ENCODE measurements at regions not wholly inside any gene's neighbourhood (a gene's known extent, or its start where the extent isn't known, plus 50 kb on each side); places are given as distances from the start of the nearest gene placed in this dataset.

DNA sequence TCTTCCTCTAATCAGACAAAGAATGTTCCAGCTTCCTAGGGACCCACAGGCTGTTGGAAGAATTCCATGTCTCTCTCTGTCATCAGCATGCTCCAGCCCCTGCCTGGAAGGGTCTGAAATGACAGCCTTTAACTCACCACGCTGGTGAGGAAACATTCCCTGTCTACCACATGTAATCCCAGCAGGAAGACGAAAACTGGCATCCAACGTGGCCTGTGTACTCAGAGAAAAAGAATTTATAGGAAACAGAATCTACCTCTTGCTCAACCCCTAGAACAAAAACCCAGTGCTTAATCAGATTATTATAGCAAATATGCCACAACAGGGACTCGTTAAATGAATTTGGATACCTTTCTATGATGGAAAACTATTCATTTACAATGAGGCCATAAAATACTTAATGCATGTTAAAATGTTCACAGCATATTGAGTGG is 147.3 kb upstream of the FOXF1 start:
- intact Hi-C loops (cut with DNase I, micrococcal nuclease) = no loop called here
- Mint-ChIP-seq H3K27me3 (peaks cover 19% of the 10 kb centered on the region), H3K36me3 (ENCODE audit: low read depth) (no peaks in the 10 kb centered on the region), H3K4me1 (no peaks in the 10 kb centered on the region), H3K9me3 (ENCODE audit: low read depth) (no peaks in the 10 kb centered on the region), H3K4me3 (no peak overlapping the region), H3K27ac (no peak overlapping the region)
- ChIA-PET POLR2A (no interaction called here), CTCF (no interaction called here)
- no peak for DNase-seq
- ATAC-seq = no peak

DNA sequence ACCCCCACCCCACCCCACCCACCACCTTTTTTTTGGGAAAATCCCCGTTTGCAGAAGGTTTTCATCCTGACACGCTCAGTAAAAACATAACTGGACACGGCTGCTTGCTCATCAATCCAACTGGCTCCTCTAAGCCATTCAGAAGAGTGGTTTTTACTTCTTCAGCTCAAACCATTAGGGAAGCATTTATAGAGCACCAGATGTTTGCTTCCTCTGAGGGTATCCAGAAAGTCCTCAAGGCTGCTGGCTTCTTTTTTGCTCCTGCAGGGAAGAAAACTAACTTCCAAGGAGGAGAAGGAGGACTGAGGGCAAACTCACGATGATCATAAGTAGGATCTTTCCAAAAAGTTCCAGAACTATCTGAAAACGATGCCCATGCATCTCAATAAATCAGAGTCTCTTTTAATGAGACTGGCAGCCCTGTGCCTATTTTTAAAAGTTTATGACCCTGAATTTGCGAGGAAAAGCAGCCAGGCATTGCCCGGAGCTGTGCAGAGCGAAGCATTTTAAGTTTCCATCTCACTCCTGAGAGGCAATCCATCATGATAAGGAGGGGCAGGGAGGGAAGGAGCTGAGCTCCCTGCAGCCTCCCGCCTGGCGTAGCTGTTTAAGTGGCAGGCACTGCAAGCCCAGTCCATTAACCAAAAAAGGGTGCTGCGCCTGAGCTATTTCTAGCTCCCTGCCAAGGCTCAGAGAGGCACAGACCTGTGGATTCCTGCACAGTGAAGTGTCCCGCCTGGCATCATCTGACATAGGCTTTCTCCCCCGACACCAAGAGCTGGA is 146.3 kb upstream of the FOXF1 start:
- H3K9me3 Mint-ChIP-seq (ENCODE audit: low read depth) = no peaks in the 10 kb centered on the region
- CTCF ChIA-PET = no interaction called here
- H3K27me3 Mint-ChIP-seq = peaks cover 21% of the 10 kb centered on the region
- H3K36me3 Mint-ChIP-seq (ENCODE audit: low read depth) = no peaks in the 10 kb centered on the region
- intact Hi-C loops (cut with DNase I, micrococcal nuclease) = no loop called here
- H3K27ac Mint-ChIP-seq = no peak overlapping the region
- DNase-seq (no peak), ATAC-seq (no peak)
- H3K4me1 Mint-ChIP-seq = no peaks in the 10 kb centered on the region
- POLR2A ChIA-PET = no interaction called here
- H3K4me3 Mint-ChIP-seq = no peak overlapping the region

DNA sequence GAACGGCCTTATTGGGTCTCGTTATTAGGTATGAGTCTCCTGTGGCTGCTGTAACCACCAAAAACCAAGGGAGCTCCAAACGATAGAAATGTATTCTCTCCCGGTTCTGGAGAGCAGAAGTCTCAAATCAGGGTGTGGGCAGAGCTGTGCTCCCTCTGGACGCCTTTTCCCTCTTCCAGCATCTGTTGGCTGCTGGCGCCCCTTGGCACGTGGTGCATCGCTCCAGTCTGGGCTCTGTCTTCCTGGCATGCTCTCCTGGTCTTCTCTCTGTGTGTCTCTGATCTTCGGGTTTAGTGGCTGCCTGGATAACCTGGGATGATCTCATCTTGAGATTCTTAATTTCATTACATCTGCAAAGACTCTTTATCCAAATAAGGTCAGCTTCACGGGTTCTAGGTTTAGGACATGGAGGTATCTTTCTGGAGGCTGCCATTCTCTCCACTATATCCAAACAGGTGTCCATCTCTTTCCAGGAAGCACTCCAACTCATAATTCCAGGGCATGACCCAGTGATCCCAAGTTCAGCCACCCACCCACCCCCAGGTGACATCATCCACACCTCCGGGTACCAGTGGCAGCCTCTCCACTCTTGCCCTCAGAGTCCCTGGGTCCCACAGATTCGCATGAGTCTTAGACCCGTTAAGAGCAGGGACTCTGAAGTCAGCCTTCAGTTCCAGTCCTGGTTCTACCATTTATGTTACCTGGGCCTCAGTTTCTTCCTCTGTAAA is 145.5 kb upstream of the FOXF1 start:
- Mint-ChIP-seq H3K27me3 (peaks cover 19% of the 10 kb centered on the region), H3K9me3 (ENCODE audit: low read depth) (no peaks in the 10 kb centered on the region), H3K27ac (no peak overlapping the region), H3K4me1 (no peaks in the 10 kb centered on the region), H3K4me3 (no peak overlapping the region), H3K36me3 (ENCODE audit: low read depth) (no peaks in the 10 kb centered on the region)
- intact Hi-C loops (cut with DNase I, micrococcal nuclease) = no loop called here
- ATAC-seq (no peak), DNase-seq (no peak)
- ChIA-PET CTCF (no interaction called here), POLR2A (no interaction called here)

DNA sequence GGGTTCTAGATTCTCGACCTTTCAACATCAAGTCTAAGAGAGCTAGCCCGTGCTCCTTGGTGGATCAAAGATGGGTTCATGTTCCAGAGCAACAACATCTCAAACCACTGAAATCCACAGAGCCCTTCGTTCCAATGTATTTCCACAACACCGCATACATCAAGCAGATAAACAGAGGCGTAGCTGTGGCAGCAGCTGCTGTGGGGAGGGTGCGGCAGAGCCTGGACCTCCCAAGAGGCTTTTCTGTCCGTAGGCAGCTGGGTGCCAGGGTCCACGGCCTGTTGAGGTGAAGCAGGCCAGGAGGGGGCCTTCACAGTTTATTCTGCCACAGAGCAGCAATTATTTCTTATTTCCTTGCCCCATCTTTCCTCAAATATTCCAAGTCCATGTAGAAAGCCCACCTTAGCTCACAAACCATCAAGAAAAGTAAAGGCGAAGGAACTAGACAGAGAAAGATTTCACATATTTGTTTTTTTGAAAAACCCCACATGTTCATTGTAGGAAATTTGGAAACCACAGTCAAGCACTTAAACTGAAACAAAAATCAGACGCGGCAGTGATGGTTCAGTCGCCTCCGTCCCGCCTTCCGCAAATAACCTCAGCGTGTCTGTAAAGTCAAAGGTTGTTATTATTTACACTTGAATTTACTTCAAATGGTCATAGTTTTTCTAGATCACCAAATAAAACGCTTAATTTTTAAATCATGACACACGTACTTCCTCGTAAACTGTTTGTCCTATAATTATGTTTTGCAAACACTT is 144.6 kb upstream of the FOXF1 start:
- H3K4me3 Mint-ChIP-seq = no peak overlapping the region
- ChIA-PET CTCF (no interaction called here), POLR2A (no interaction called here)
- H3K4me1 Mint-ChIP-seq = no peaks in the 10 kb centered on the region
- no peaks in the 10 kb centered on the region for H3K9me3 Mint-ChIP-seq (ENCODE audit: low read depth)
- no peaks in the 10 kb centered on the region for H3K36me3 Mint-ChIP-seq (ENCODE audit: low read depth)
- ATAC-seq (no peak), DNase-seq (no peak)
- H3K27me3 Mint-ChIP-seq = peaks cover 20% of the 10 kb centered on the region
- H3K27ac Mint-ChIP-seq = no peak overlapping the region
- intact Hi-C loops (cut with DNase I, micrococcal nuclease) = no loop called here

DNA sequence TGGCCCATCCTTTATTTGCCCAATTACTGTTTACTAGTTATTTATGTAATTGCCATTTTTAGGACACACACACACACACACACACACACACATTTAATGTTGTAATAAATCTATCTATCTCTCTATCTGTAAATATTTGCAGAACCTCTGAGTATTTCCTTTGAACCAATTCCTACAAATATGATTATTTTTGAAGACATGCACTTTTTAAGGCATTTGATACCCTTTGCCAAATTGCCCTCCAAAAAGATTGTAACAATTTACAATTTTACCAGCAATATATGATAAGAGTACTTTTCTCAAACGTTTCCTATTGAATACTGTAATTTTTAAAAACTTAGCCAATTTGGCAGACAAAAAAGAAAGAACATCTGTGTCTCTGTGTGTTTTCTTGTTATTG is 143.8 kb upstream of the FOXF1 start:
- Mint-ChIP-seq H3K4me3 (no peak overlapping the region), H3K4me1 (no peaks in the 10 kb centered on the region), H3K36me3 (ENCODE audit: low read depth) (no peaks in the 10 kb centered on the region), H3K27ac (no peak overlapping the region), H3K9me3 (ENCODE audit: low read depth) (no peaks in the 10 kb centered on the region), H3K27me3 (peaks cover 20% of the 10 kb centered on the region)
- CTCF ChIA-PET = no interaction called here
- intact Hi-C loops (cut with DNase I, micrococcal nuclease) = no loop called here
- POLR2A ChIA-PET = no interaction called here
- no peak for ATAC-seq
- no peak for DNase-seq

DNA sequence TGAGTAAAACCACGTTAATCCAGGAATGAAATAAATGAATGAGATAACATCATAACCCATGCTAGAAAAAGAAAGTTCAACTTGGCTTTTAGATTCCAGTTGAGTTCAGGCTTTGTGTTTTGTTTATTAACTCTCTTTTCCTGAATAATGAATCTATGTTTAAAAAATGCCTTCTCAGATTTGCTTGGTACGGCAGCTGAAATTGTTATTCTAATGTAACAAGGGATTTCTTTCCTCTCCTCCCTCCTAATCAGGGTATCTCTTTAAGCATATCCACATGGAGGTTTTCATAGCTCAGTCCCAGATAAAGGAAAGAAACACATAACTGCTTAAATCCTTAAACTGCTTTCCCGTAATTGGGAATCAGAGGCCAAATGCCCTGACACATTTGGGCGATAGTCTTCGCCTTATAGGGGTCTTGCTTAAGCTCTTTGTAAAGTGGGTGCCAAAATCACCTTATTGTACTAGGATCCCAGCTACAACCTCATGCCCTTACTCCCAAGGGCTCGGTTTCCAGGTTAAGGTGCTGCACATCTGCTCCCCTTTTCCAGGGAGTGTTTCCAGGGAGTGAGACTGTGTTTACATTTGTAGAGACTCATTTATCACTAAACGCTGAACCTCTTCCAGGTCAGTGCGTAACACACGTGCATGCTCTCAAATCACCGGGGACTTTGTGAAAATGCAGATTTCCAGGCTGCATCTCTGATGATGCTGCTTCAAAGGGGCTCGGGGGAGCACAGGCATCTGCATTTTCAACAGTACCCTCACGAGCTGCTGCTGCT is 142.8 kb upstream of the FOXF1 start:
- ChIA-PET POLR2A (no interaction called here), CTCF (no interaction called here)
- no peak overlapping the region for H3K4me3 Mint-ChIP-seq
- intact Hi-C loops (cut with DNase I, micrococcal nuclease) = no loop called here
- ATAC-seq (no peak), DNase-seq (no peak)
- peaks cover 19% of the 10 kb centered on the region for H3K27me3 Mint-ChIP-seq
- H3K36me3 Mint-ChIP-seq (ENCODE audit: low read depth) = no peaks in the 10 kb centered on the region
- no peaks in the 10 kb centered on the region for H3K9me3 Mint-ChIP-seq (ENCODE audit: low read depth)
- H3K27ac Mint-ChIP-seq = no peak overlapping the region
- no peaks in the 10 kb centered on the region for H3K4me1 Mint-ChIP-seq

DNA sequence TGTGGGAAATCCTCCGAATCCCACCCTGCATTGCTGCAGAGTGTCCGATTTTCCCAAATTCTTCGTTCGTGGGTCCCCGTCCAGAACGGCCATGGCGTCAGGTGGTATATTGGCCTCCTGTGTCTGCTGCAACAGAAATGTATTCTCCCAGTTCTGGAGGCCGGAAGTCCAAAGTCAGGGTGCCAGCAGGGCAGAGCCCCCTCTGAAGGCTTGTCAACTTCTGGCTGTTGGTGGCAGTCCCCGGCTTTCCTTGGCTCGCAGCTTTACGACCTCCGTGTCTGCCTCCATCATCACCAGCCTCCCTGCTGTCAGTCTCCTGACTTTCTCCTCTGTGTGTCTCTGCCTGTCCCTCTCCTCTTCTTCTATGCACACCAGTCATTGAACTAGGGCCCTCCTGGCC is 142.1 kb upstream of the FOXF1 start:
- no peak for ATAC-seq
- ChIA-PET POLR2A (no interaction called here), CTCF (no interaction called here)
- H3K4me1 Mint-ChIP-seq = no peaks in the 10 kb centered on the region
- H3K27ac Mint-ChIP-seq = no peak overlapping the region
- H3K4me3 Mint-ChIP-seq = no peak overlapping the region
- intact Hi-C loops (cut with DNase I, micrococcal nuclease) = no loop called here
- no peak for DNase-seq
- H3K27me3 Mint-ChIP-seq = peaks cover 13% of the 10 kb centered on the region
- H3K9me3 Mint-ChIP-seq (ENCODE audit: low read depth) = no peaks in the 10 kb centered on the region
- H3K36me3 Mint-ChIP-seq (ENCODE audit: low read depth) = no peaks in the 10 kb centered on the region

DNA sequence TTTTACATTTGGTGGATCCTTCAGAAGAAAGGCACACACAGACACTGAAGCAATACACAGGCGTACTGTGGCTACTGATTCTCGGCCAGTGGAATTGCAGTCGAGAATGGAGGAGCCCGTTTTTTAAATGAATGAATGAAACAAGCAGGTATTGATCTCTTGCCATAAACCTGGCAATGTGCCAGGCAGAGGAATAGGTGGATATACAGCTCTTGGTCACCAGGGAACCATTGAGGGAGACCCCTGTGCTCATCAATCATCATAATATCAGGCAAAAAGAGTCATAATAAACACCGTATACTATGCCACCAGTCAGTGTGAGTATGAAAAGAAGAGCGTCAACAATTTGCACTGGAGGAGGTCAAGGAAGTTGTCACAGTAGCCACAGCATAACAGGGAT is 140.3 kb upstream of the FOXF1 start:
- H3K4me3 Mint-ChIP-seq = no peak overlapping the region
- intact Hi-C loops (cut with DNase I, micrococcal nuclease) = no loop called here
- no peak for DNase-seq
- ChIA-PET POLR2A (no interaction called here), CTCF (no interaction called here)
- H3K9me3 Mint-ChIP-seq (ENCODE audit: low read depth) = peaks cover 3% of the 10 kb centered on the region
- ATAC-seq = no peak
- H3K27ac Mint-ChIP-seq = no peak overlapping the region
- peaks cover 13% of the 10 kb centered on the region for H3K27me3 Mint-ChIP-seq
- H3K36me3 Mint-ChIP-seq (ENCODE audit: low read depth) = no peaks in the 10 kb centered on the region
- H3K4me1 Mint-ChIP-seq = no peaks in the 10 kb centered on the region

DNA sequence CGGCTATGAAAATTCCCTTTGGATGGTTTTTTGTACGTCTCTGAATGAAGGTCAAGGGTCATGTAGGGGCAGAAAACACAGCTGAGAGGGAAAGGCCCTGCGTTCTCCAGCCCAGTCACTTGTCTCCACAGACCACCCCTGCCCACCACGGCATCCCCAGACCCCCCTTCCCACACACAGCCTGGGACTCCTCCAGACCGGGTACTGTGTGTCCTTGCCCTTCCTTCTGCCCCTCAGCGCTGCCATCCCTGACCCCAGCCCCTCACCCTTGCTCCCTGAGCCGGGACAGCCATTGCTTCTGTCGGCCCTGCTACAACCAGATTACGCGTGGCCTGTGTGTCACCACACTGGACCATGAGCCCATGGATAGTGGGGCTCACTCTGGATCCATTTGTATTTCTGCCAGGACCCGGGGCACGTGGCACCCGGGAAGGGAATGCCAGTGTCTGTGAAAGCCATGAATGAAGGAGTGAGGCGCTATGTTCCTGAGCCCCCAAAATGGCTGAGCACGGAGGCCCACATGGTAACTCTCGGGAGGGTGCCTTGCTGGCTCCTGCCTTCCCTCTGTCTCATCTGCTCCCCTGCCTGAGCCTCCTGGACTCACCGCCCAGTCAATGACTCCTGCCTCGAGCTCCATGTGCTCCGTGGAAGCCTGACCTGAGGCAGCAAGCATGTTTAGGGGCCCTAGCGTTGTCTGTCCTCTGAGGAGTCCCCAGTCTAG is 139.1 kb upstream of the FOXF1 start:
- Mint-ChIP-seq H3K4me1 (no peaks in the 10 kb centered on the region), H3K36me3 (ENCODE audit: low read depth) (no peaks in the 10 kb centered on the region), H3K4me3 (no peak overlapping the region), H3K27me3 (peaks cover 12% of the 10 kb centered on the region), H3K27ac (no peak overlapping the region), H3K9me3 (ENCODE audit: low read depth) (peaks cover 3% of the 10 kb centered on the region)
- POLR2A ChIA-PET = no interaction called here
- DNase-seq = no peak
- ATAC-seq = no peak
- intact Hi-C loops (cut with DNase I, micrococcal nuclease) = no loop called here
- CTCF ChIA-PET = no interaction called here

DNA sequence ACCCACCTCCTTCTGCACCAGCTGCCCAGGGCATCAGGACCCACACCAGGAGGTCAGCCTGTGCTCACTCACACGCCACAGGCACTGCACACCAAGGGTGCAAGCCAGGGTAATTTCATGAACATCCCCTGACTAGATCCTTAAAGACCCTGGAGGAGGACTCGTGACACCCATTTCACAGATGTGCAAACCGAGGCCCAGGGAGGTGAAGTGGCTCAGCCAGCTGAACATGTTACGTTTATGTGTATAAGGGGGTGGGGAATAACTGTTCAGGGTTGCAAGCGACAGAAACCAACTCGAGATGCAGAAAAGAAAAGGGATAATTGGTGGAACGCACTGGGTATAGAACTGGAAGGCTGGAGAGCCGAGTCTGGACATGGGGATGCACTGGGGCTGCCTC is 138.1 kb upstream of the FOXF1 start:
- peaks cover 3% of the 10 kb centered on the region for H3K9me3 Mint-ChIP-seq (ENCODE audit: low read depth)
- H3K4me1 Mint-ChIP-seq = no peaks in the 10 kb centered on the region
- DNase-seq (no peak), ATAC-seq (no peak)
- POLR2A ChIA-PET = no interaction called here
- peaks cover 12% of the 10 kb centered on the region for H3K27me3 Mint-ChIP-seq
- no peak overlapping the region for H3K4me3 Mint-ChIP-seq
- H3K27ac Mint-ChIP-seq = no peak overlapping the region
- CTCF ChIA-PET = no interaction called here
- no peaks in the 10 kb centered on the region for H3K36me3 Mint-ChIP-seq (ENCODE audit: low read depth)
- intact Hi-C loops (cut with DNase I, micrococcal nuclease) = no loop called here

DNA sequence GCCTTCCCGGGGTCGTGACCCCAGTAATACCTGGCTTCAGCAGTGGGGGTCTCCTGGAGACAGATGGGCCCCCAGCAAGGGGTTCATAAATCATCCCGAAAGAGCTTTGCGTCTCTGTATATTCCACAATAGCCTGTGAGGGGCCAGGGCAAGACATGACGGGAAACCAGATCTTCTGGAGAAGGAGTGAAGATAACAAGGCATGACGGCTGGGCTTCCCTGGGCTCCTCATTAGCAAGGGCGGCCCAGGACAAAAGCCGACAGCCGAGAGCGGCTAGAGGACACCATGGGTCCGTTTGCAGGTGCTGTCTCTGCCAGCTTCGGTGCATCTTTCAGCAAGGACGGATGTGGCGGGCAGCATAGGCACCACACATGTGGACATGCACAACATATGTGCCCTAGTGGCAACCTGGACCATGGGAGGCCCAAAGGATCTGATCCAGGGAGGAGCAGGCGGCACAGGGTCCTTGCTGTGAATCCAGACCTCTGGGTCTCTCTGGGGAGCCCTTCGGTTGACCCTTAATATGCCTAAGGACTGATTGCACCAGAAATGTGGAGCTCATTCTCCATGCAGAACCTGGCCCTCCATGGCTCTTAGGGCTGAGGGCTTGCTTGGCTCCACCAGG is 136.9 kb upstream of the FOXF1 start:
- no peak for ATAC-seq
- no peak for DNase-seq
- Mint-ChIP-seq H3K27ac (no peak overlapping the region), H3K4me3 (no peak overlapping the region), H3K9me3 (ENCODE audit: low read depth) (peaks cover 3% of the 10 kb centered on the region), H3K4me1 (no peaks in the 10 kb centered on the region), H3K36me3 (ENCODE audit: low read depth) (no peaks in the 10 kb centered on the region), H3K27me3 (peaks cover 6% of the 10 kb centered on the region)
- CTCF ChIA-PET = no interaction called here
- intact Hi-C loops (cut with DNase I, micrococcal nuclease) = no loop called here
- POLR2A ChIA-PET = no interaction called here

Data from activated CD4-positive, alpha-beta T cell treated with anti-CD3 and anti-CD28 coated beads for 36 hours (primary cell).